ENCODE measurements at regions not wholly inside any gene's neighbourhood (a gene's known extent, or its start where the extent isn't known, plus 50 kb on each side); places are given as distances from the start of the nearest gene placed in this dataset.

DNA sequence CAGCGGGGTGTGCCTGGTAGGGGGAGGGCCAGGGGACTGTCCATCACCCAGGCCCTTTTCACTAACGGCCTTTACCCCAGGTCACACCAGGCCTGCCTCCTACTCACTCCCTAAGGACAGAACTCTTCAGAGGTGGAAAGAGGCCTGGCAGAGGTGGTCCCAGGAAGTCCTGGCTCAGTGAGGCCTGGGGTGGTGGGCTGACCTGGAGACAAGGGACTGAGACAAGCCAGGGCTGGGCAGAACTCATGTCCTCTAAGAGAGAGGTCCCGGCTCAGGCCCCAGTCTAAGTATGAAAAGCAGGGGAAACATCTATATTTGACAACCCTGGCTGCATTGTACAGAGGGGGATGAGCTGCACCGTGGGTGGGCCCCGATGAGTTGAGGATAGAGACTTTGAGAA is 65.9 kb upstream of the TEX51 start:
- TF ChIP-seq, protein P1, sequence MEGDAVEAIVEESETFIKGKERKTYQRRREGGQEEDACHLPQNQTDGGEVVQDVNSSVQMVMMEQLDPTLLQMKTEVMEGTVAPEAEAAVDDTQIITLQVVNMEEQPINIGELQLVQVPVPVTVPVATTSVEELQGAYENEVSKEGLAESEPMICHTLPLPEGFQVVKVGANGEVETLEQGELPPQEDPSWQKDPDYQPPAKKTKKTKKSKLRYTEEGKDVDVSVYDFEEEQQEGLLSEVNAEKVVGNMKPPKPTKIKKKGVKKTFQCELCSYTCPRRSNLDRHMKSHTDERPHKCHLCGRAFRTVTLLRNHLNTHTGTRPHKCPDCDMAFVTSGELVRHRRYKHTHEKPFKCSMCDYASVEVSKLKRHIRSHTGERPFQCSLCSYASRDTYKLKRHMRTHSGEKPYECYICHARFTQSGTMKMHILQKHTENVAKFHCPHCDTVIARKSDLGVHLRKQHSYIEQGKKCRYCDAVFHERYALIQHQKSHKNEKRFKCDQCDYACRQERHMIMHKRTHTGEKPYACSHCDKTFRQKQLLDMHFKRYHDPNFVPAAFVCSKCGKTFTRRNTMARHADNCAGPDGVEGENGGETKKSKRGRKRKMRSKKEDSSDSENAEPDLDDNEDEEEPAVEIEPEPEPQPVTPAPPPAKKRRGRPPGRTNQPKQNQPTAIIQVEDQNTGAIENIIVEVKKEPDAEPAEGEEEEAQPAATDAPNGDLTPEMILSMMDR (IDR thresholded peaks at IDR 0.05; ENCODE audit: low read depth, low read length, poor library complexity, severe bottlenecking): no peak
- no peak for TF ChIP-seq EZH2phosphoT487 (IDR thresholded peaks at IDR 0.05; ENCODE audit: borderline replicate concordance, low read length)

All from DOHH2 (cell line).